GM21825 (cell line): ENCODE measurements at regions not wholly inside any gene's neighbourhood (a gene's known extent, or its start where the extent isn't known, plus 50 kb on each side); places are given as distances from the start of the nearest gene placed in this dataset.
"Not testable (repeated sequence)": the region's sequence is repeated elsewhere in the genome, so short reads cannot be mapped to it uniquely, and the experiment has no call there.

ENCODE experiments used
- ATAC-seq: cut with Tn5 transposase; IDR thresholded peaks from one replicate; pipeline ENCODE4 v1.9.1; 2021; ENCODE audit warnings: mild to moderate bottlenecking, moderate library complexity; ENCODE audit not compliant: unreplicated experiment

DNA sequence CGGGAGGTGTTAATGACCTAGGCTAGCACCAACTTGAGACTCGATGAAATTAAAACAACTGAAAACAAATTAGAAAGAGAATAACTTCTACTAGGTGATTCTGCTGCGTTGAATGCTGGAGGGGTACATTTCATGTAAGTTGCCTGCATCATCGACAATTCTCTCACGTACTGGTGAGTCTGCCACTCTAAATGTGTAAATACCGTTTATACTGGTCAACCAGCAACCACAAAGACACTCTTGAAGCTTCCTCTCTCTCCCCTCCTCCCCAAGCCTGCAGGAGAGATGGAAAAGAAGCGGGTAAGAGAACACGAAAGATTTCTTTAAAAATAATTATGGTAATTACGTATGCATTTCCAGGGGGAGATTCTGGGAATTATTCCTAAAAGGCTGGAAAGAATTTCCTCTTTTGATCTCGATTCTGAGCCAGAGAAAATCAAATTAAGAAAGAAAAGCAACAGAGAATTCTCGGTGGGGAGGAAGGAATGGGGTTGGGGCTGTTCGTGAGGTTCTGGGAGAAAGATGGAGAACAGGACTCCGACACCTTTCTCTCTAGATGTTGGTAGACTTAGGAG is 68.6 kb upstream of the MRTFB start:
- ATAC-seq, result no peak

DNA sequence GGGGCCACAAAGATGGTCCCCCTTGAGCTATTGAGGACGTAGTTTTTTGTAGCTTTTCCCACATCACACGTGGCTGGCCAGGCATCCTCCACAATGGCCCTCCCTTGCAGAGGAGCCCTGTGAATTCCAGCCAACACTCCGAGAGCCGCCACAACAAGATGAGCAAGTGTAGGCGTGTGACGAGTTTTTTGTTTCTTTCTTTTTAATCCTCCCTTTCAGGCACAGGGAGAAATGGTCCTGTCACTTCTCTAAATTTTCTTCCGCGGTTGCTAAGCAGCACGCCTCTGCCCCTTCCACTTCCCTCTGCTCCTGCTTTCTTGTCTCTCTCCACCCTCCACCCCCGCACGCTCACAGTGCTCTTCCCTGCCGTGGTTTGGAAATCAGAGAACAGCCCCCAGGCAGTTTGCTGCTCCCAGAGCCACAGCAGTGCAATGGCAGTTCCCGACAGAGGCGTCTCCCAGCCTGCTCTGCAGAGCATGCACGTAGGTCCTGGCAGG is 68.0 kb upstream of the MRTFB start:
- ATAC-seq, result no peak

DNA sequence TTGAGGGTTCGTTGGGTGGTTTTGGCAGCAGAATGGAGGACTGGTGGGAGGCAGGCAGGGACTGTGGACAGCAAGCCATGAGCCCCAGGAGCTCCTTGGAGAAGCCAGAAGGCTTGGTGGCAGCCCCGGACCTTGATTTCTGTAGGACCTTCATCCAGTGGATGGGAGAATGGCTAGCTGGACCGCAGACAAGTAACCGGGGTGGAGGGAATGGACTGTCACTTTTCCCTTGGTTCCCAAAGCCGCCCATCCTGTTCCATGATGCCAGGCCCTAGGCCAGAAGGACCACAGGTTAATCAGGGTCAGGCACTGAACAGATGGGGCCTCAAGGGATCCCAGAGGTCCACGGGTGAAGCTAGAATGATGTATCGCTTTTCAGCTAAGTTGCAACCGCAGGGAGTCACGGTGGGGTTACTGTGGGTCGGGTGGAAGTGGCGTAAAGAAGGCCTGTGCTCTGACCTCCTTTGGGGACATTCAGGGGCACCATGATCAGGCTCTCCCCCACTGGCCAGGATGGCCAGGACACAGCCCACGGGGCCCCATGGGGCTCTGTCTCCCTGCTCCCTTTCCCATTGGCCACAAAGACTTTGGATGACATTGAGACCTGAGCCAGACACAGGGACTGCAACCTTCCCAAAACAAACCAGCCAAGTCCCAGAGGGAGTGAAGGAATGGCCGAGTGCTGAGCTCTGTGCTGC is 66.9 kb upstream of the MRTFB start:
- no peak for ATAC-seq

DNA sequence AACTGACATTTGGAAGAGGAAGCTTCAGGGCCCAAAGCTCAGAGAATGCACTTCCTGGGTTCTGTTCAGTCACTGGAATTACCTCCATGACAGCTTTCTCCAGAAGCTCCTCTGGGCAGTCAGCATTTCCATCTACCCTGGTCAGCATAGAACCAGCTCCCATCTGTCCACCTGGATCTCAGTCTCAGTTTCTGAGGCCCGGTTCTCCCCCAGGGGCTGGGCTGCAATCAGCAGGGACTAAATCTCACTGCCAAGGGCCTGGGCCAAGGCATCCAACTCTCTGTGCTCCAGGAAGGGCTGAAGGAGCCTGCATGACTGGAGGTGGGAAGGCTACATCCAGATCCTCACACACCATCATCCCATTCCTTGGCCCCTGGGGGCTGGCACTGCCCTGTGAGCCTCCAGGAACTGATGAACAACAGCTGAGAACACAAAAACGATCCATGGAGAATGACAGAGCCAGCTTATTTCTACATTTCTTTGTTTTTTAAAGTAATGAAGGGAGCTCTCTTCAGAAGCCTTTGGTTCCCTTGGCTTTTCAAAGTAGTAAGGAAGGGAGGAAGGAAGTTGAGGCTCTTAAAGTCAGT is 66.3 kb upstream of the MRTFB start:
- no peak for ATAC-seq

DNA sequence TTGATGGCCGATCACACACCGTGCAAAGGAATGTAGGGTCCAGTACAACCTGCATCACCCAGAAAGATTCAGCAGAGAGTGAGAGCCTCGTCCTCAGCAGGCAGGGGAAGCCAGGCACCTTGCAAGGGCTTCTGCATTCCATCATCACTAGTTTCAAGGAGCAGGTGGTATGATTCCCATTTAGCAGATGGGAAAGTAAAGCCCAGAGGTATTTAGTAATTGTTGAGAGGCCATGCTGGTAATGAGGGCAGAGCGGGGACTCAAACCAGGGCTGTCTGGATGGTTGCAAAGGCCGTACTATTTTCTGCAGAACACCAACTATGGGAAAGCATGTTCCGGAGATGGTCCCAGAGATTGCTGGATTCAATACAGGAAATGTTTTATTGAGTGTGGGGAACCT is 65.8 kb upstream of the MRTFB start:
- ATAC-seq, result no peak

DNA sequence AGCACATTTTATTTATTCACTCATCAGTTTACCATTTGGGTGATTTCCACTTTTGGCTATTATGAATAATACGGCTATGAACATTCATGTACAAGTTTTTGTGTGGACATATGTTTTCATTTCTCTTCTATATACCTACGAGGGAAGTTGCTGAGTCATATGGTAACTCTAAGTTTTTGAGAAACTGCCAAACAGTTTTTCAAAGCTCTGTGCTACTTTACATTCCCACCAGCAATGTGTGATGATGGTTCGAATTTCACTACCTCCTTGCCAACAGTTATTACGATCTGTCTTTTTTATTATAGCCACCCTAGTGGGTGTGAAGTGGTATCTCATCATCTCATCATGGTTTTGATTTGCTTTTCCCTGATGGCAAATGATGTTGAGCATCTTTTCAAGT is 63.7 kb upstream of the MRTFB start:
- peak; percentile 72 for ATAC-seq

DNA sequence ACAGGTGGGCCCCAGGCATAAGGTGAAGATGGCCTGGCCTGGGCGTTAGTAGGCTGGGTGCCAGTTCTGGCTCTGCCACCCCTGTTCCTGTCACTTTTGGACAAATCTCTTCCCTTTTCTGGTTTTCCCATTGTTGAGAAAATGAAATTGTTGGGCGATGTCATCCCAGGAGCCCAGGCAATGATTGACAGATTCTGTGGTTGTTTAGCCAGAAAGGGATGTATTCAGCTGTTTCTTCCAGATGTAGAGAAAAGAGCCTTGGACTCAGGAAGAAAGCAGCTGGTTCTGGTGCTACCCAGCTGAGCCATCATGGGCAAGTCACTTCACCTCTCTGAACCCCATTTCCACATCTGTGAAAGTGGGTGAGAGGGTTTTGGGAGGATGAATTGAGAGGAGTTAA is 60.1 kb upstream of the MRTFB start:
- ATAC-seq, result no peak

DNA sequence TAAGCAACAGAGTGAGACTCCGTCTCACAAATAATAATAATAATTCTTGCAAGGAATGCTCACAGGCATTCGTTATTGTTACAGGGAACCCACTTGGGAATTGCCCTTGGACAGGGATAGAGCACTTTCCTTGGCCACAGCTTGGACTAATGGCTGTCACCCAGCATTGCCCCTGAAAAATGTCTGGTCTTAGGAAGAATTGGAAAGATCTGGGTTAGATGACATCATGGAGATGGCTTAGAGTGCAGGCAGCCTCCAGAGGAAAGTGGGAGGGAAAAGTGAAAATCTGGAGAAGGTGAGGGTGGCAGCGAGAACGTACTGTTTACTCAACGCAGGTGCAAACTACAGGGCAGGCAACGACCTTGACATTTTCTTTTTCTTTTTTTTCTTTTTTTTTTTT is 59.3 kb upstream of the MRTFB start:
- no peak for ATAC-seq

DNA sequence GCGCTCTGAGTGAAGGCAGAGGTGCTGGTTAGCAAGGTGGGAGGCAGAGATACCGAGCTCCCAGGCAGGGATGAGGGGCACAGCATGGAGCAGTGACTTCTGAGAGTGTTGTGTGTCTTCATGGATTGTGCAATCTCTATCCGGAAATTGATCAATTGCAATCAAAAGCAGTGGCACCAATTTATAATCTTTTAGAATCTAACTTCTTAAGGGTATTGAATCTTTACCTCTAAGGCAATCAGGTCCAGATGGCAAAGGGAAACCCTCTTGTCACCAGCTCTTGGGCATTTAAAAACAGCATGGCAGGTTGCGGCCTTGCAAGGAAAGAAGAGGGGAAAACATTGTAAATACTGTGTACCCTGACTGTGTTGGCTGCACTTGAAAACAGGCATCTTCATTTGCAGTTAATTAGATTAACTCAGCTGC is 58.0 kb upstream of the MRTFB start:
- no peak for ATAC-seq

DNA sequence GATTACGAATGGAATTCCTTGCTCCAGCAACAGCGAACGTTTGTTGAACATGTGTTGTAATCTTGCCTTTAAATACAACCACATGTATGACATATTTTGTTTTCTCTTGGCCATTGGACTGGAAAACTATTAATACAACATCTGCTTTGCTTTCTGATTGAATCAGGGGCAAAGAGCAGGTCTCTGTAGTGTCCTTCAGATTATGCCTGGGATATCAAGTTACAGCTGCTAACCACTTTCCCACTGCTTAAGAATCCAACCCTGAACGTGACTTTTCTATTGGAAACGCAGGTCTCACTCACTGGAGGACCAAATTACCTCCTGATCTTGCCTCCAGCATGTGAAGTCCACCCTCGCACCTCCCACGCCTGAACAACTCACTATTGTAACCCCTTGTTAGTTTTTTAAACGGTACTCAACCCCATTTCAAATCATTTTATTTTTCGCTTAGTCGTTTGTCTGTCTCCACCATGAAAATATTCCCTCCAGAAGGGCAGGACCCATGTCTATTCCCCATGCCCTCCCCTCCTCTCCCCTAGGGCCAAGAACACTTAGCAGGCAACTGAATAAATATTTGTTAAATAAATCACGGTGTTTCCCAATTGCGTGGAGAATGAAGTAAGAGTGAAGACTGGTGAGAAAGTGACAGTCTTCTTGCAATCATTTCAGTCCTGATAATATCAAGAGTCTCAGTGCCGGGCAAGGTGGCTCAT is 57.4 kb upstream of the MRTFB start:
- no peak for ATAC-seq

DNA sequence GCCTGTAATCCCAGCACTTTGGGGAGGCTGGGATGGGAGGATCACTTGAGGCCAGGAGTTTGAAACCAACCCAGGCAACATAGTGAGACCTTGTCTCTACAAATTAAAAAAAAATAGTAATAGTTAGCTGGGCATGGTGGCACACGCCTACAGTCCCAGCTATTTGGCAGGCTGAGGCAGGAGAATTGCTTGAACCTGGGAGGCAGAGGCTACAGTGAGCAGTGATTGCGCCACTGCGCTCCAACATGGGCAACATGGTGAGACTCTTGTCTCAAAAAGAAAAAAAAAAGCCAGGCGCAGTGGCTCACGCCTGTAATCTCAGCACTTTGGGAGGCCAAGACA is 56.9 kb upstream of the MRTFB start:
- no peak for ATAC-seq

DNA sequence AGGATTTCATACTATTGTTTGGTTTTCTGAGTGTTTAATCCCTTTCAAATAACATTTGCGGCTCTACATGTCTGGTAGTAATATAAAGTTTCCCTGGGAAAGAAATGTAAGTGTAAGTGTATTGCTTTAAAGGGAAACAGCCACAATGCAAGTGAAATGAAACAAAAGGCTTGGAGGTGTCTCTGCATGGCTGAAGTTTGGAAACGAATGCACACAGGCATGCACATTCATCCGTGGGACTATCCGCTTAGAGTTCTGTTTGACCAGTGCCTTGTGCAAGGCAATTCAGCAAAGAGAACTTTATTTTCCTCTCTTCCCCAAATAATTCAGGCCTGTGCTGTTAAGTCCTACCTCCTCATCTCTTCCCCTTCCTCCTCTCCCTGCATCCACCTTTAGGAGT is 56.1 kb upstream of the MRTFB start:
- no peak for ATAC-seq

DNA sequence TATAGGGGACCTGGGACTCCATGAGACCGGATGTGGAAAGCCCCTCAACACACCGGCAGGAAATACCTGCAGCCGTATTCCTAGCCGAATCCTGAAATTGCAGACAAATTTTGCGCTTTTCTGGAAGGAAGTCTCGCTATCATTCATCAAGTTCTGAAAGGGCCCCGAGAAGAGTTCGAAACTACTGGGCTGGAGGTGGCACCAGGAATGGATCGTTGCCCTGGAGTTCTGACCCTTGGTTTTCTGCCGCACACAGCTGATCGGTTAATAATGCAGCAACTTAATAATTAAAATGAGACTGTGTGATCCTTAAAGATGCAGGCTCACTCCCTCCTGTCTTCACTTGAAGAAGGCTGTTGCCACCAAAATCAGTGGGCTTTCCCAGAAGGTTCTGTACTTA is 55.7 kb upstream of the MRTFB start:
- no peak for ATAC-seq

DNA sequence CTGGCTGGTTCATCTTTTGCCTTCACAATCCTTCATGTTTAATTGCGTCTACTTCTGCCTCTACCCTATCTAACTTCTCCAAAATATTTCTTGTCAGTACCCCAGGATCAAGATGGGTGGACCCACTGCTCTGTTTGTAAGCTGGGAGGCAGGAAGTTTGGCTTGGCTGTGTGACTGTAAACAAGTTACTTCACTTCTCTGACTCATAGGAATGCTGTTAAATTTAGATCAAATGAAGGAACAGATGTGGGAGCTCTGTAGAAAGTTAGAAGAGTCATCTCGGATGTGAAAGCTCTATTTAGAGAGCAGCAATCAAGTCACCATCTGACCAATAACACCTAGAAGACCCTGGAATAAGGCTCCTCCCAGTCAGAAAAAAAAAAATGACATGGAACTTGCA is 55.2 kb upstream of the MRTFB start:
- no peak for ATAC-seq

DNA sequence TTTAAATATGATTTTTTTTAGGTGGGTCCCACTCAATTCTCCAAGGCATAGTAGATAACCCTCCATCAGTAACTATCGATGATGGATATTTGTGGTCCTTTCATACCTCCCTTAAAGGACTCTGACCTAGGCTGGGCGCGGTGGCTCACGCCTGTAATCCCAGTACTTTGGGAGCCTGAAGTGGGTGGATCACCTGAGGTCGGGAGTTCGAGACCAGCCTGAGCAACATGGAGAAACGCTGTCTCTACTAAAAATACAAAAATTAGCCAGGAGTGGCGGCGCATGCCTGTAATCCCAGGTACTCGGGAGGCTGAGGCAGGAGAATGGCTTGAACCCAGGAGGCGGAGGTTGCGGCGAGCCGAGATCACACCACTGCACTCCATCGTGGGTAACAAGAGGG is 54.8 kb upstream of the MRTFB start:
- not testable (repeated sequence) for ATAC-seq

DNA sequence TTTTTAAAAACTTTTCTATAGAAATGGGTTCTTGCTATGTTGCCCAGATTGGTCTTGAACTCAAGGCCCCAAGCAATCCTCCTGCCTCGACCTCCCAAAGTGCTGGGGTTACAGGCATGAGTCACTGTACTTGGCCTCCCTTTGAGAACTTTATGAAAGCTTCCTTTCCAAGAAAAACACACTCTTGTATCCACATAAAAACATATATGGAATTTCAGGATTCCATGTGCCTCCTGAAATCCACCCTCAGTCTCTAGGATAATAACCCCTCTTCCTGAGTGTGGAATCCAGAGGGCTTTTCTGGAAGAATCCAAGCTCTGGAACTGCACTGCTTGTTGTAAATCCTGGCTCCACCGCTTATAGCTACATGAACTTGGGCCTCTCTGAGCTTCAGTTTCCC is 53.2 kb upstream of the MRTFB start:
- ATAC-seq, result no peak

DNA sequence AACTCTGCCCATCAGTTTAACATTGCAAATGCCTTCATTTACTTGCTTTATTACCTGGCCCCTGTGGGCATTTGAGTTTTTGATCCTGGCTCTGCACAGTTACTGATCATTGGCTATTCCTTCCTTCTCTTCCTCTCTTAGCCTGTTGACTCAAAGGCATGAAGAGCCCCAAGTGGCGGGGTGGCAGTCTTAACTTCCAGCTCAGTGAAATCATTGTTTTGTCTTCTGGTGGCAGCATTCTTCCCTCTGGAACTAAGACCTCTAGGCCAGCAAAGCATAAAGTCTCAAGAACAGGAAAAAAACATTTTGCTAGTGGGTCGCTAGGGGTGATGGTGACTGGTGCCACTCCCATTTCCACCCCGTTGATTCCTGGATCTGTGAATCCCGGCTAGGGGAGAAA is 52.3 kb upstream of the MRTFB start:
- ATAC-seq, result no peak

DNA sequence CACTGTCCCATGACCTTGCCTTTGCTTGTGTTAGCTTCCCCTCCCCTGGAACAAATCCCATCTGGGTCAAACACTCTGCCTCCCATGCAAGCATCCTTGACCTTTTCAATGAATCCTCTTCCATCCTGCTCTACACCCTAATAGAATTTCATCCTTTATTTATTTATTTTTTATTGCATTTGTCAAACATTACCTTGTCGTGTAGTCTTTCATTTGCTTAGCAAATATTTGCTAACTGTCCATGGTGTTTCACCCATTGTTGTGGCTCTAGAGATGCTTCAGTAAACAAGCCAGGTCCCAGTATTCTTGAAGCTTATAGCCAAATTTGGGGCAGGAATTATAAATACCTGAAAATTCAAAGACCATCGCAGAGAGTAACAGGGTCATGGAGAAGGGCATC is 51.0 kb upstream of the MRTFB start:
- no peak for ATAC-seq
